22Rv1 (cell line): ENCODE measurements at regions not wholly inside any gene's neighbourhood (a gene's known extent, or its start where the extent isn't known, plus 50 kb on each side); places are given as distances from the start of the nearest gene placed in this dataset.

Source experiments
- CTCF ChIP-seq: fragments of 450-650 bp; IDR thresholded peaks from 2 replicates; pipeline ENCODE4 v1.5.1; 2017; ENCODE audit warnings: mild to moderate bottlenecking
- ZFX ChIP-seq: fragments of 450-650 bp; IDR thresholded peaks from 2 replicates; pipeline ENCODE4 v1.6.1; 2017; ENCODE audit warnings: antibody characterized with exemption, borderline replicate concordance

GRCh38 chr5:34530637-34531036 is 125.5 kb upstream of the RAI14 start:
- TF ChIP-seq CTCF = no peak
- no peak for TF ChIP-seq ZFX
